ENCODE measurements at regions not wholly inside any gene's neighbourhood (a gene's known extent, or its start where the extent isn't known, plus 50 kb on each side); places are given as distances from the start of the nearest gene placed in this dataset.

DNA sequence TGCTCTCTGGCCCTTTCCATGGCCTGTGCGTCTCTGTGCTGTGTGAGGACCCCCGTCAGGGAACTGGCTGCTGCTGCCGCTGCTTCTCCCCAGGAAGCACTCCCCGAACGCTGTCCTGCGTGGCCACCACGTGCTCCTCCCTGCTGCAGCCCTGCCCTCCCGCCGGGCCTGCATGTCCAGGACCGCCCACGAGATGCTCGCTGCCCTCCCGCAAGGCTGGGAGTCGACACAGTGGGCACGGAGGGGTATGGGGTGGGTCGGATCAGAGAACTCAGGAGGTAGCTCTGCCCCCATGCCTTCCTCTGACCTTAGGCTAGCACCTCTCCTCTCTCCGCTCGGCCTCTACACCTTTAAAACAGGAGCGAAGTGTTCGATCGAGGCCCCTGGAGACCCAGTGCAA is 171.9 kb upstream of the AJAP1 start:
- TF ChIP-seq, protein P1, sequence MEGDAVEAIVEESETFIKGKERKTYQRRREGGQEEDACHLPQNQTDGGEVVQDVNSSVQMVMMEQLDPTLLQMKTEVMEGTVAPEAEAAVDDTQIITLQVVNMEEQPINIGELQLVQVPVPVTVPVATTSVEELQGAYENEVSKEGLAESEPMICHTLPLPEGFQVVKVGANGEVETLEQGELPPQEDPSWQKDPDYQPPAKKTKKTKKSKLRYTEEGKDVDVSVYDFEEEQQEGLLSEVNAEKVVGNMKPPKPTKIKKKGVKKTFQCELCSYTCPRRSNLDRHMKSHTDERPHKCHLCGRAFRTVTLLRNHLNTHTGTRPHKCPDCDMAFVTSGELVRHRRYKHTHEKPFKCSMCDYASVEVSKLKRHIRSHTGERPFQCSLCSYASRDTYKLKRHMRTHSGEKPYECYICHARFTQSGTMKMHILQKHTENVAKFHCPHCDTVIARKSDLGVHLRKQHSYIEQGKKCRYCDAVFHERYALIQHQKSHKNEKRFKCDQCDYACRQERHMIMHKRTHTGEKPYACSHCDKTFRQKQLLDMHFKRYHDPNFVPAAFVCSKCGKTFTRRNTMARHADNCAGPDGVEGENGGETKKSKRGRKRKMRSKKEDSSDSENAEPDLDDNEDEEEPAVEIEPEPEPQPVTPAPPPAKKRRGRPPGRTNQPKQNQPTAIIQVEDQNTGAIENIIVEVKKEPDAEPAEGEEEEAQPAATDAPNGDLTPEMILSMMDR (IDR thresholded peaks at IDR 0.05; ENCODE audit: low read depth, low read length): no peak
- no peak for TF ChIP-seq EZH2phosphoT487 (IDR thresholded peaks at IDR 0.05; ENCODE audit: low read depth)
